DND-41 (cell line): ENCODE measurements at regions not wholly inside any gene's neighbourhood (a gene's known extent, or its start where the extent isn't known, plus 50 kb on each side); places are given as distances from the start of the nearest gene placed in this dataset.

ENCODE experiments used
- CTCF ChIP-seq: IDR thresholded peaks from 2 replicates; pipeline ENCODE4 v1.5.1; 2012; ENCODE audit warnings: borderline replicate concordance, low read length, moderate library complexity, mild to moderate bottlenecking; ENCODE audit not compliant: poor library complexity, severe bottlenecking; ENCODE audit errors: extremely low read depth
- EZH2 ChIP-seq: IDR thresholded peaks from 3 replicates; pipeline ENCODE4 v1.6.1; 2012; ENCODE audit warnings: borderline replicate concordance, low read depth, mild to moderate bottlenecking, moderate library complexity, low read length, inconsistent platforms; ENCODE audit not compliant: severe bottlenecking

- TF ChIP-seq CTCF (no peak), EZH2 (no peak)
These were observed 63.4 kb upstream of the ARHGAP28 start for GRCh38 chr18:6666012-6666685.
